ENCODE measurements at regions not wholly inside any gene's neighbourhood (a gene's known extent, or its start where the extent isn't known, plus 50 kb on each side); places are given as distances from the start of the nearest gene placed in this dataset.

DNA sequence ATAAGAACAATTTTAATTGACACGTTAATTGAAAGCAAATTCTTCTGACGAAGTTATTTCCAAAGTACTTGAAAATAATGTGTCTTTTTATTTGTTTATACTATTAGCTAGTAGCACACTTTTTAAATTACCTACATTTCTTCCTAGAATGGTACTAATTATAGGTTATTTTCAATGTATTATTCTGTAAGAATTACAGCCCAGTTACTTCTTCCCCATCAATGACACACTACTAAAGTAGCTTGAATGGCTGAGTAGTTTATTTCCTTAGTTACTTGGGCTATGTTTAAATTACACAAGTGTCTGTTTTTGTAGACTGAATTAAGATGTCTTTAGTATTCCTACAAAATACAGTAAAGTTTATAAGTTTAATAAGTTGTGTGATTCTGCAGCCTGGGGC, 217.6 kb upstream of the IL12A start:
- DNase-seq (ENCODE audit: low read depth in 4 of 4, low spot score in 3 of 4): no peak

DNA sequence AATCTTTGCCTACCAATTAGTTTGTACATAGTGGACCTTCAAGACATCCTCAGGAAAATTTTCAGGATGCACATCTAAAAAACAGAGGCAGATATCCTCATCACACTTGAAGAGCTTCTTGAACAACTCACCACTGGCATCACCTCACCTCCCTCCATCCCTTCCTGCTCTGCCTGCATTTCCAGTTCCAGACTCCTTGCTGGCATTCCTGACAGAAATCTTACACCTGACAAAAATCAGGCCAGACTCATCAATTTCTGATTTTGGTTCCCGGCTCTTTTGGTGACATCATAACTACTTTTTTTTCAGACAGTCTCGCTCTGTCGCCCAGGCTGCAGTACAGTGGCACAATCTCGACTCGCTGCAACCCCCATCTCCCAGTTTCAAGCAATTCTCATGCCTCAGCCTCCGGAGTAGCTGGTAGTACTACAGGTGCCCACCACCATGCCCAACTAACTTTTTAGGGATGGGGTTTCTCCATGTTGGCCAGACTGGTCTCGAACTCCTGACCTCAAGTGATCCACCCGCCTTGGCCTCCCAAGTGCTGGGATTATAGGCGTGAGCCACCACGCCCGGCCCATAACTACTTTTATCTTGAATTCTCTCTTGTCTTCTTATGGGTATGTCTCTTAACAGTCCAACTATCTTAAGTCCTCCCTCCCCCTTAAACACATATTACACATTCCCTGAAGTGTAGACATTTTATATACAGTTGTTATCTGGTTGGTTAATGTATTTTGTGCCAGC, 216.6 kb upstream of the IL12A start:
- no peak for DNase-seq (ENCODE audit: low read depth in 4 of 4, low spot score in 3 of 4)

DNA sequence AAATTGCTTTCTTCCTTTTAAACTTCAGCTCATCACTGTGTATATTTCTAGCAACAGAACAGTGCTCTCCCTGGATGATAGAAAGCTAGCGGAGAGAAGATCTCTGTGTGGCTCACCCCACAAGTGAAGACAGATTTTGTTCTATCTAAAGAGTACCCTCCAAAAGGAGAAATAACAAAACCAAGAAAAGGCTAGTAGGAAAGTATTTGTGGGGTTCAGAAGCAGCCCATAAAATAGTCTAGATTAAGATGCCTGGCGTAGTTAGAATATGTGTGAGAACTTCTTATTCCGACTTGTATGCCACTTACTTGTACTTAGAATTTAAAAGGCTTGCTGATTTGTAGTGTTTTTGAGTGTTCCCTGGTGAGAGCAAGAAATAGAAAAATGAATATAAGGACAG, 214.9 kb upstream of the IL12A start:
- DNase-seq (ENCODE audit: low read depth in 4 of 4, low spot score in 3 of 4): no peak

DNA sequence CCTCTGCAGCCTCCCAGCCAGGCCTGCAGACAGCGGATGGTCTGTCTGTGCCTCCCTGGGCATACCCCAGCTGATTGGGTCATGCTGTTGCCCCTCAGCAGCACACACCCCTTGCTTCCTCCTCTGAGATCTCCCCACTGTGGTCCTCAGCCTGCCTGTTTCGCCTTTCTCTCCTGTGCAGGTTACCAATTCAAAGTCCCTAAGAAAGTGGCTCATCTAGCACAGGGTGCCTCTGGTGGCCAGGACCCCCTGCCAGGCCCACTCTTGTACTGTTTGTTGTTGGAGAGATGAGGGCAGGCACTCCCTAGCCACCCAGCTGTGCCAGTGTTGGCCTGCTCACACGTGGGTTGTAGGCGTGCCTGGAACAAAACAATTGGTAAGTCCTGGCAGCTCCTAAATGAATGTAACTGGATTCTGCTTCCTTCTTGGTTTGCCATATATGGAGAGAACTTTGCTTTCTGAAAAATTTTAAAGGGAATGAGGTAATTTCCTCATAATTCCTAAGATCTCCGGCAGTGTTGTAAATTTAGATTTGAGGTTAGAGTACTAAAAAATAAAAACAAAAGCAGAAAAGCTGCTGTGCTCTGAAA, 213.2 kb upstream of the IL12A start:
- no peak for DNase-seq (ENCODE audit: low read depth in 4 of 4, low spot score in 3 of 4)

DNA sequence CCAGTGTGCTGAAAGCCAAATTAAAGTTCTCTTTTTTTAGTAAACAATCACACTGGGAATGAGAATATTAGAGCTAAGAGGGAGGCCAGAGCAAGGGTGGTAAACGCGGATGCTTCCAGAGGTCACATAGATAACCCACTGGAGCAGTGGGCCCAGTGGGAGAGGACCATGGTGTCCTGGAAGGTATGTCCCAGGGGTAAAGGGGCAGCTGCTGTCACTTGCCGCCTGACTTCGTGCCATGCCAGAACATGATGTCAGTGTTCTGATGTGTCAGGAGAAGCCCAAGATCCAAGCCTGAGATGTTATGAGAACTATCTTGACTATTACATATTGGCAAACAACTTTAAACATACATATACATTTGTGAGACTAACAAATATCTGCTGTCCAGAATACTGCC, 211.9 kb upstream of the IL12A start:
- no peak for DNase-seq (ENCODE audit: low read depth in 4 of 4, low spot score in 3 of 4)

DNA sequence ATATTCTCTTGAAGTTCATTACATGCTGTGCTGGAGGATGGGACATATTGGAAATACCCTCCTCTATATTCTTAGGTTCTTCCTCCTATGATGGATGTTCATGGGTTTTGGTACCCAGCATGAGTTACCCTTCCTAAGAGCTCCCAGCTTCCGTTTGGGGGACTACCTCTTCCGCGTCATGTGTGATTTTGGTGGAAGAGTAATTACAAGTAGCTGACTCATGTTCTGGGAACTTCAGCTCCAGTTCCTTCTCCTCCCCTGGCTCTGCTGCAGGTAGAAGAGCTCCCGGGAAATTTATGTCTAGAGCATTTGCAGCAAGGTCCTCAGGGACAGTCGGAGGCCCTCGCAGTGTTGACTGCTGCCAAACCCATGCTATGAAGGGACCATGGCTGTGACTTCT, 208.8 kb upstream of the IL12A start:
- DNase-seq (ENCODE audit: low read depth in 4 of 4, low spot score in 3 of 4): no peak

DNA sequence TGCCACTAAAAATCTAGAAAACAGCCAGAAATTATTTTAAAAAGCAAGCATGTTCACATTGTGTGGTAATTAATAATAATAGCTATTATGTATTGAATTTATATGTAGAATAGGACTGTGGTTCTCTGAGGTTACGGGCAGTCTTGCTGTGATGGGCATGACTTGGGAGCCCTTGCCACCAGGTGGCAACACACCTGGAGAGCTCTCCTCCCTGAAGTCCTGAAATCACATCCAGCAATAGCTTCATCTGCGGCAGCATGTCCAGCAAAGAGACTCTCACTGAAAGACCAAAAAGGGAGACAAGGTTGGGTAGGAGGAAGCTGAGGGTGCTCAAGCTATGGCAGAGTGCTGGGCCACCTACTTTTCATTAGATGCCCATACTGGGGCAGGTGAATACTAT, 206.8 kb upstream of the IL12A start:
- DNase-seq (ENCODE audit: low read depth in 4 of 4, low spot score in 3 of 4): no peak

DNA sequence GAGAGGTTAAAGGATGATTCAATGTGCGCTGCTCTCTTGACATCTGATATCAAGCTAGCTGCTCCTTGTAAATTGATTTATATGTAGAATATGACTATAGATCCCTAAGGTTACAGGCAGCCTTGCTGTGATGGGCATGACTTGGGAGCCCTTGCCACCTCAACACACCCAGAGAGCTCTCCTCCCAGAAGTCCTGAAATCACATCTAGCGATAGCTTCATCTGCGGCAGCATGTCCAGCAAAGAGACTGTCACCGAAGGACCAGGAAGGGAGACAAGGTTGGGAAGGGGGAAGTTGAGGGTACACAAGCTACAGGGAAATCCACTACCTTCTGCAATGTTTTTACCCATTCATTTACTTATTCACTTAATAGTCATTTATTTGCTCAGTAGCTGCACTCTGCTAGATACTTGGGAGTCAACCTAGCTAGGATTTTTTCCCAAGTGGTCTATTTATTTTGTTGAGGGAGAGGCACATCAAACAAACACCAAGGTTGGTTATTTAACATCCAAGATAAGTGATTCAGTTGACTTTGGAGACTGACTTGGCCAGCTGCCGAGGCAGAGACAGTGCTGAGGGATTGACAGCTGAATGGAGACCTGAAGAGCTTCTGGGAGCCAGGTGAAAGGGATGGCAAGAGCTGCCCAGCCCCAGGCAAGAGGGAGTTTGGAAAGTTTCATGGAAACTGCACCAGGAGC, 205.8 kb upstream of the IL12A start:
- DNase-seq (ENCODE audit: low read depth in 4 of 4, low spot score in 3 of 4): no peak

DNA sequence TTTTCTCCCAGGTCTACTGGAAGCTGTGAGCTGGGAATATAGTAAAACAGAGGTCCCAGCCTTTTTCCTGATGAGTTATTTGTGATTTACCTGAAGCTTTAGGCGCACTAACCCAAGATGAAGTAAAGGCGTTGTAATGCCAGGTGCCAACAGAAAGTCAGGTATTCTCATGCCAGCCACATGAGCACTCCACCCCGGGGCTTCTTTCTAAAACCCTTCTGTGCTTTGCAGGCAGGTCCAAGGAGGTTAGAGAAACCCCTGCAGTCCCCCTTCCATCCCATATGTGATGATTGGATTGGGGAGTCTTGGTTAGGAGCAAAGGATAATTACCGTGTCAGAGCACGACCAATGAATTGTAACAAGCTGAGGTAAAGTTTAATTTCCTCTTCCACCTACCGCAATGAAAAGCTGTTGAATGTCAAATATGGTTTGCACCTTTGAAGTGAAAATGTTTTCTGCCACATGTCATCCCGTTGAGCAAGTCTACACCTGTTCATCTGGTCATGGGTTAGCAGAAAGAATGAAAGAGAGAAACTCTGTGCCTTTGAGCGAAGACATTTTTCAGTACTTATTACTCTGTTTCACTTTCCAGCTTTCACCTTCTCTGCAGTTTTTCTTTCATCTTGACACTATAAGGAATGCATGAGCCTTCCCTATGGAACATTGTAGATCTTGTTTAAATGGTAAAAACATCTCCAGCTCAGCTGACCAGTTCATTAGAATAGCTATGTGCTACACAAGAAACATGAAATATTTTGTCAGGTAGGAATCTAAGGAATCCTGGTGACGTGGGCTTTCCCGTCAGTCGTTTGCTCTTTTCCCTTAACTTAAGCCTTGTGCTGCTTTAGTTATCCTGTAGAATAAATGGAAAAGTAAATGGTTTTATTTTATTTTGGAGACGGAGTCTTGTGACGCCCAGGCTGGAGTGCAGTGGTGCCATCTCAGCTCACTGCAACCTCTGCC, 204.6 kb upstream of the IL12A start:
- DNase-seq (ENCODE audit: low read depth in 4 of 4, low spot score in 3 of 4): no peak

DNA sequence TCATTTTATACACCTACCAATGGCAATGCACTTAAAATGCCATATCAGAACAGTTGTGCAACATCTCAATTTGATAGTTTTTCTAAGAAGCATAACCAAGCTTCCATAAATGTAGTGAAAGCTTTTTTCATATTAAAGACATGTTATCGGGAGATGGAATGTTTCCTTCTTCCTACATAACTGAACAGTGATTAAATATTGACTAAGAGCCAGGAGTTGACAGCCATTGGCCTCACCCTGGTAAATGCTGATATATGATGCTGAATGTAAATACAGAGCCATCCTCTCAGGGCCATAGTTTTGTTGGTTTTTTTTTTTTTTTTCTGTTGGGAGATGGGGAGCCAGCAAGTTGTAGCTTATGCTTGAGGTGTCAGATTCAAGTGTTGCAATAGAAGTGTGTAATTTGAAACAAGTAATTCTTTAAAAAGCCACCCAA, 203.3 kb upstream of the IL12A start:
- DNase-seq (ENCODE audit: low read depth in 4 of 4, low spot score in 3 of 4): no peak

DNA sequence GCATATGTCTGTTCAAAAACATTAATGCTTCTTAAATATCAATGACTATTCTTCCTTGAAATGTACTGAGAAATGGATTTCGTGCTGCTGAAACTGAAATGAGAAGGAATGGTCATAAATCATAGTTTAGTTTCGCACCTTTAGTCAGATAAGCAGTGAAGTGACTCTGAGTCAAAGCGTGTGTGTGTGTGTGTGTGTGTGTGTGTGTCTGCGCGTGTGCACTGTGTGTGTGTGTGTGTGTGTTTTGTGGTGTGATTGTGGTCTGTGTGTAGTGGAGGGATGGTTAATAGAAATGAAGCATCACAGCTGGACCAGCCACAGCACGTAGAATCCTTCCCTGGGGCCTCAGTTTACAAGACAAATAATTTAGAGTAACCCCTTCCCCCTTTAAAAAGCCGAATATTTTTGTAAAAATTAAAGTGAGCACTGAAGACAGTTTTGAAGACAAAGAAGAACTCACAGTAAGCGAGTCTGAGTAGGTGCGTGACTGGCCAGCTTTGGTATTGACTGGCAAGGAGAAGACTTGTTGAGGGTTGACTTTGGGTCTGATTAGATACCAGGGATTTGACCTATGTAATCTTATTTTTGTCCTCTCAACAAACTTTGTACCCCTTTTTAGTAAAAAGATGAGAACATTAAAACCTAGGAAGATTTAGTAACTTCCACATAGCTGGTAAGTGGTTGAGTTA, 202.0 kb upstream of the IL12A start:
- DNase-seq (ENCODE audit: low read depth in 4 of 4, low spot score in 3 of 4): no peak

DNA sequence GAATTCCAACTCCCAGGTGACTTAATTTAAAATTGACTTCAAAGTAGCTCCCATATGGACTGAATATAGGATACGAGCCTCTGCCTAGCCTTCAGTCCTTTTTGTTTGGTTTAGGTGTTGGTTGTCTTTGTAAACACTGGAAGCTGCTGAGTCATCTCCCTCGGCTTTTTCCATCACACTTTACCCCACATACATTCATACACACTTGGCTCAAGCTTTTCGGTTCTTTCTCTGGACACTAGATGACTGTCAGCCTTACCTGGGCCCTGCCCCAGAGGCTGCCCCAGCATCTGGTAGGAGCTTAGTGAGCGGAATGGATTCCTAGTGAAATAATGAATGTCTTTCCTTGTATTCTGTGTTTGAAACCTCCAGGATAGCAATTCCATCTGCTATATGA, 201.5 kb upstream of the IL12A start:
- DNase-seq (ENCODE audit: low read depth in 4 of 4, low spot score in 3 of 4): no peak

DNA sequence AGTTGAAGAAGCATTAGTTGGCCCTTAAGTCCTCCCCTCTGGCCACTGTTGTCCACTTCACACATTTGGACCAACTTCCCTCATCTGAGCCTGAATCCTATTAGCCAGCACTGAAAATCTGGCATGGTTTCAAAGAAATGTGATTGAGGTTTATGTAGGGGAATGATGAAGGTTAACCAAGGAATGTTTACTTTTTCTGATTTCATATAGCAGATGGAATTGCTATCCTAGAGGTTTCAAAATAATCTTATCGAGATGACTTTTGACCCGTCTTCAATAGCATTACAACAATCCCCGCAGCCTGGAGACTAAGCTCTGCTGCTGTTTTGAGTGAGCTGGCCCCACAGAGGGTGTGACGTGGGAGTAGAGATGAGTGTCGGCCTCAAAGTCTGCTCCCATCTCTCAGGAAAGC, 200.8 kb upstream of the IL12A start:
- DNase-seq (ENCODE audit: low read depth in 4 of 4, low spot score in 3 of 4): no peak

DNA sequence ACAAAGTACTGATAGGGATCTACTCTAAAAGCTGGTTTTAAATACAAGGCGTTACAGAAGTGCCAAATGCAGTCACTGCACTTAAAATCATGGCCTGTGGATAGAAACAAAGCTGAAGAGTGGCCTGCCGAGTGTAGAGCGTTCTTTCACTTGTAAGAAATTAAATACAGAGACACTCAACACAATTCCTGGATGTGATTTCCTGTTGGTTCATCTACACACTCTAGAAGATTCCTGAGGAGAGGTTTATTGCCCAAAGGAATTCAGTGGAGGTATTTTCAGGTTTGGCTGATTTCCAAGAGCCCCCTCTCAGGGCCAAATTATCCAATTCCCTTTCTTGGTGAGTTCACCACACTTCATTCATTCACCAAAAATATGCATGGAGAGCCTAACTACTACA, 200.3 kb upstream of the IL12A start:
- no peak for DNase-seq (ENCODE audit: low read depth in 4 of 4, low spot score in 3 of 4)

DNA sequence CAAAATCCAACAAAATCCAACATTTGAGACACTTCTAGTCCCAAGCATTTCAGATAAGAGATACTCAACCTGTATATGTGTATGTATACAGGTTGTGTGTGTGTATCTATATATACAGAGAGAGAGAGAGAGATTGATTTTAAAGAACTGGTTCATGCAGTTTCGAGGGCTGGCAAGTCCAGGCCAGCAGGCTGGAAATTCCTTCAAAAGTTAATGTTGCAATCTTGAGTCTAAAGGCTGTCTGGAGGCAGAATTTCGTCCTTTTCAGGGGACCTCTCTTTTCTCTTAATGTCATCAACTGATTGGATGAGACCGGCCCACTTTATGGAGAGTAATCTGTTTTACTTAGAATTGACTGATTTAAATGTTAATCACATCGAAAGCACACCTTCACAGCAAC, 199.6 kb upstream of the IL12A start:
- DNase-seq (ENCODE audit: low read depth in 4 of 4, low spot score in 3 of 4): no peak

DNA sequence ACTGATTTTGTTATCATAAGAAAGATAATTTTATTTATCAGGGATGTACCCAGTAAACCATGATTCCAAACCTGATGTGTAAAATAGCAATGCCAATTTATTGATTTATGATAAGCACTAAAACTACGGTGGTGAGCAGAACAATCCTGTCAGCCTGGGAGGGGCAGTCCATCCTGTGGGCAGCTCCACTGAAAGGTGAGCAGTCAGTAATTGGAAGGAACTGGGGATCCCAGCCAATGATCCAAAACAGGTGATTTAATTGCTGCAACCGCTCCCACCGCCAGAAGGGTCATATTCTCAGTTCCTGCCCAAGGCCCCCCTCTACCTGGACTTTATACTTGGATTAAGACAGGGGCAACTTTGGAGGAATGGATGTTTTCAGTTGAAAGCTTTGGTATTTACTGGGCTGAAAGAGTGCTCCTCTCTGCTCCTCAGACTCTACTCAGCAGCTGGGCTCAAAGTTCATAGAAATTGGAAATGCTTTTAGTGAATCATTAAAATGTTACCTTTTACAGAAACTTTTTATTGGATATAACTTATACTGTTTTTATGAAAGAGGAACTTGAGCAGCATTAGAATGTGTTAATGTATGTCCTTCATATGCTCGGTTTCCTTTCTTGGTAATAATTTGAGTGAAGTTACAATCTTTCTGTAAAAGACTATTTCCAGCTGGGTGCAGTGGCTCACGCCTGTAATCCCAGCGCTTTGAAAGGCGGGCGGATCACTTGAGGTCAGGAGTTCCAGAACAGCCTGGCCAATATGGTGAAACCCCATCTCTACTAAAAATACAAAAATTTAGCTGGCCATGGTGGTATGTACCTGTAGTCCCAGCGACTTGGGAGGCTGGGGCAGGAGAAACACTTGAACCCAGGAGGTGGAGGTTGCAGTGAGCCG, 198.6 kb upstream of the IL12A start:
- no peak for DNase-seq (ENCODE audit: low read depth in 4 of 4, low spot score in 3 of 4)

DNA sequence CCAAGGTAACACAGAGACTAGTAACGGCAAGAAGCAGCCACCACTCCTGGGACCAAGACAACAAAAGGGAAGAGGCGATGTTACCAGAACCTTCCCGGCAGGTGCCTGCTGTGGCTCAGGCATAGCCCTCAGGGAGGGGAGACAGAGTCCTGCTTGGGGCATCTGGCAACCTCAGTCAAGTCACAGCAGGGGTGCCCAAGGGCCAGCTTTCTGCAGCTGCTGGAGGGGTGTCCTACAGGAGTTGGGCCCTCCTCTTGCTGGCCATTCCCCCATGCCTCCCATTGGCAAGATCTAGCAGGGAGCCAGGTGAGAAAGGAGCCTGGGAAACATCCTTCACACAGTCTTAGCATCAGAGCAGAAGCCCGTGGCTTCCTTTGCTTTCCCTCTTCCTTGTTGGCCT, 197.3 kb upstream of the IL12A start:
- DNase-seq (ENCODE audit: low read depth in 4 of 4, low spot score in 3 of 4): no peak

DNA sequence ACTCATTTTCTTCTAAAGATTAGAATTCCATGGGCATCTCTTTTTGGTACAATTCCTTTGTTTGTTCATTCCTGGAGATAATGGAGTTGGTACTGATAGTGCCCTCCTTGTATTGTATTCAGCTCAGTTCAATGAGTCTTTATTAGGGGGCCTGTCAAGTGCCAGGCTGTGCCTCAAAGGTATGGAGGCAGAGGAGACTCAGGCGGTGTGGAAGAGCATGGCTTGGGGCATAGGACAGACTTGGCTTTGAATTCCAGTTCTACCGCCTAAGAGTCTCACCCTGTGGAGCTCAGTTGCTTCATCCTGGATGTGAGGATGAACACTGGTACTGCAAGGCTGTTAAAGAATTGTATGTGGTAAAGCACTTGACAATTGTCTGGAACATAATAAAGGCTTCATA, 196.6 kb upstream of the IL12A start:
- no peak for DNase-seq (ENCODE audit: low read depth in 4 of 4, low spot score in 3 of 4)

DNA sequence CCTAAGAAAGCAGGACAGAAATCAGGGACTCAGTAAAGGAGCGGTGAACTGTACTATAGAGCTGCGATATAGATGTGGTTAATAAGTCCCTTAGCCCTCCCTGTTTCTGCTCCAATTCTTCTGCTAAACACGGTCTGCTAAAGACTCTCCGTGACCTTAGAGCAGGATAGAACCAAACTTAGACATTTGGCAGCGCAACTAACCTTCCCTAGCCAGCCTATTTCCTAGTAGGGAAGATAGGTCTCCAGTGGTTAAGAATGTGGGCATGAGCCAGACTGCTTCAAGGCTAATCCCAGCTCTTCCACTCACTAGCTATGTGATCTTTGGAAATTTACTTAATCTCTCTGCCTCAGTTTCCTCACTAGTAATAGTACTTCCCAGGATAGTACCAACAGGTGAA, 193.6 kb upstream of the IL12A start:
- no peak for DNase-seq (ENCODE audit: low read depth in 4 of 4, low spot score in 3 of 4)

Data from right renal pelvis (tissue), 4 donors.